HCT116 (cell line): ENCODE measurements at regions not wholly inside any gene's neighbourhood (a gene's known extent, or its start where the extent isn't known, plus 50 kb on each side); places are given as distances from the start of the nearest gene placed in this dataset.

ENCODE experiments used
- ATAC-seq: fragments of 200-7000 bp; cut with Tn5 transposase; 2 replicates; pipeline ENCODE4 v1.9.1; 2020; ENCODE audit warnings: mild to moderate bottlenecking, moderate library complexity
- BruUV-seq: library from RNA; stranded (reverse); fragments of 400-500 nt; replicated peaks from 2 replicates; lab custom pipeline; 2021; lab: Mats Ljungman, UMichigan
- CTCF ChIA-PET: fragments of 300-600 bp; sonication (Branson Sonifier 250); formaldehyde crosslinking; loops from one replicate; lab custom pipeline; 2021; ENCODE audit warnings: antibody characterized with exemption; lab: Charles Lee
- POLR2A ChIA-PET: fragments of 300-600, 350-600 bp; sonication (Branson Sonifier 250); formaldehyde crosslinking; loops from one replicate; lab custom pipeline; 2021; ENCODE audit warnings: antibody characterized with exemption; lab: Charles Lee
- RAD21 ChIA-PET, 2 experiments: fragments of 300-600 bp; sonication (Branson Sonifier 250); formaldehyde crosslinking; loops; one replicate each; lab custom pipeline; 2023; ENCODE audit warnings: low total read pairs in 2 of 2; ENCODE audit not compliant: uncharacterized antibody in 2 of 2, unreplicated experiment in 2 of 2, low non-redundant PET in 1 of 2; lab: Charles Lee
- DNase-seq: peaks from one replicate; pipeline ENCODE4 v3.0.0-alpha.2; 2010; ENCODE audit warnings: low read depth, low spot score
- H2AFZ ChIP-seq: fragments of 200-600 bp; shearing (Covaris generic), sonication (generic); 2 replicates; pipeline ENCODE4 v1.6.1; 2017; ENCODE audit warnings: low read depth, mixed run types, mixed read lengths, antibody characterized with exemption, low read length; ENCODE audit not compliant: poor library complexity, severe bottlenecking
- H3K27ac ChIP-seq: 2 replicates; pipeline ENCODE4 v1.5.1; 2012; ENCODE audit warnings: low read depth, low read length
- H3K27me3 ChIP-seq: fragments of 200-600 bp; sonication (generic); 2 replicates; pipeline ENCODE4 v1.6.1; 2016; ENCODE audit warnings: mixed run types, low read length, mixed read lengths; ENCODE audit not compliant: insufficient read depth
- H3K36me3 ChIP-seq, 2 experiments: fragments of 200-500 bp in 1 of 2; fragments of 200-600 bp in 1 of 2; sonication (Bioruptor generic) in 1 of 2; sonication (generic) in 1 of 2; 2 replicates each; pipeline versions ENCODE4 v1.5.1 to v1.6.1; 2014 to 2016; ENCODE audit warnings: low read length in 2 of 2, inconsistent platforms in 1 of 2, mixed read lengths in 1 of 2, mixed run types in 1 of 2; ENCODE audit not compliant: insufficient read depth in 2 of 2, control insufficient read depth in 1 of 2
- H3K4me1 ChIP-seq, 2 experiments: fragments of 200-600 bp in 1 of 2; sonication (generic) in 1 of 2; 2 replicates each; pipeline versions ENCODE4 v1.5.1 to v1.6.1; 2012 to 2017; ENCODE audit warnings: low read length in 2 of 2, inconsistent platforms in 1 of 2, mild to moderate bottlenecking in 1 of 2, mixed read lengths in 1 of 2, mixed run types in 1 of 2, moderate library complexity in 1 of 2; ENCODE audit not compliant: insufficient read depth in 2 of 2, control insufficient read depth in 1 of 2
- H3K4me2 ChIP-seq: fragments of 200-600 bp; sonication (generic); 2 replicates; pipeline ENCODE4 v1.6.1; 2017; ENCODE audit warnings: mixed run types, low read length, mixed read lengths
- H3K4me3 ChIP-seq, 2 experiments: fragments of 200-600 bp in 1 of 2; sonication (generic) in 1 of 2; replicated peaks in 1 of 2; 2 replicates each; pipeline ENCODE4 v1.5.1; 2011 to 2016; ENCODE audit warnings: low read length in 2 of 2, control low read depth in 1 of 2, low read depth in 1 of 2, mild to moderate bottlenecking in 1 of 2, mixed read lengths in 1 of 2, mixed run types in 1 of 2
- H3K79me2 ChIP-seq: fragments of 200-600 bp; sonication (generic); 2 replicates; pipeline ENCODE4 v1.6.1; 2017; ENCODE audit warnings: mild to moderate bottlenecking, mixed run types, low read length, moderate library complexity, mixed read lengths; ENCODE audit not compliant: insufficient read depth
- H3K9ac ChIP-seq: fragments of 200-600 bp; sonication (generic); 2 replicates; pipeline ENCODE4 v1.6.1; 2016; ENCODE audit warnings: low read length, mixed read lengths
- H3K9me2 ChIP-seq: fragments of 200-600 bp; sonication (generic), shearing (Covaris generic); 2 replicates; pipeline ENCODE4 v1.6.1; 2017; ENCODE audit warnings: mixed run types, mild to moderate bottlenecking, moderate library complexity; ENCODE audit not compliant: insufficient read depth
- H3K9me3 ChIP-seq, 2 experiments: fragments of 200-500 bp in 1 of 2; fragments of 200-600 bp in 1 of 2; sonication (Bioruptor generic) in 1 of 2; sonication (generic) in 1 of 2; 2 replicates each; pipeline ENCODE4 v1.6.1; 2014 to 2017; ENCODE audit warnings: low read length in 2 of 2, mixed read lengths in 2 of 2, inconsistent platforms in 1 of 2, low read depth in 1 of 2, mild to moderate bottlenecking in 1 of 2, mixed run types in 1 of 2, moderate library complexity in 1 of 2; ENCODE audit not compliant: control insufficient read depth in 1 of 2, insufficient read depth in 1 of 2
- H4K20me1 ChIP-seq: fragments of 200-600 bp; sonication (generic), shearing (Covaris generic); 2 replicates; pipeline ENCODE4 v1.6.1; 2017; ENCODE audit warnings: mixed run types, mild to moderate bottlenecking, moderate library complexity; ENCODE audit not compliant: insufficient read depth
- CTCF ChIP-seq, 3 experiments: fragments of 200-600 bp in 1 of 3; sonication (generic) in 1 of 3; IDR thresholded peaks in 2 of 3; conservative IDR thresholded peaks in 1 of 3; 2 replicates each; pipeline ENCODE4 v1.5.1; 2012 to 2017; ENCODE audit warnings: low read depth in 2 of 3, low read length in 2 of 3, antibody characterized with exemption in 1 of 3, borderline replicate concordance in 1 of 3, control low read depth in 1 of 3, mild to moderate bottlenecking in 1 of 3, mixed read lengths in 1 of 3, mixed run types in 1 of 3, moderate library complexity in 1 of 3; ENCODE audit not compliant: insufficient read depth in 1 of 3
- EZH2 ChIP-seq: fragments of 200-600 bp; sonication (generic); IDR thresholded peaks from 2 replicates; pipeline ENCODE4 v1.6.1; 2017; ENCODE audit warnings: antibody characterized with exemption, mixed run types
- EZH2phosphoT487 ChIP-seq: fragments of 200-600 bp; IDR thresholded peaks from 2 replicates; pipeline ENCODE4 v1.6.1; 2018; ENCODE audit warnings: antibody characterized with exemption, borderline replicate concordance
- intact Hi-C: fragments of 100-400 bp; cut with micrococcal nuclease; formaldehyde crosslinking; loops from 2 replicates; pipeline ENCODE4 v1.10.0; 2022

- TF ChIP-seq CTCF (IDR thresholded peaks at IDR 0.05 in 2 of 3, conservative IDR thresholded peaks at IDR 0.05 in 1 of 3; ENCODE audit: borderline replicate concordance in 1 of 3, insufficient read depth in 1 of 3, low read depth in 2 of 3, low read length in 2 of 3): no peak
Observed at GRCh38 chr5:171622010-171622409, 163.6 kb upstream of the SMIM23 start (continued).

GRCh38 chr5:171623107-171623506 lies 162.5 kb upstream of the SMIM23 start:
- POLR2A ChIA-PET: no interaction called here
- BruUV-seq: no TSS peak
- no peak overlapping the region for H3K4me3 ChIP-seq
- no peaks in the 10 kb centered on the region for H3K9me2 ChIP-seq
- H3K9ac ChIP-seq: no peak overlapping the region
- no peaks in the 10 kb centered on the region for H3K4me1 ChIP-seq
- no peaks in the 10 kb centered on the region for H3K79me2 ChIP-seq
- no peaks in the 10 kb centered on the region for H4K20me1 ChIP-seq
- no peak for DNase-seq
- no peak for TF ChIP-seq CTCF (IDR thresholded peaks at IDR 0.05 in 2 of 3, conservative IDR thresholded peaks at IDR 0.05 in 1 of 3; ENCODE audit: borderline replicate concordance in 1 of 3, insufficient read depth in 1 of 3, low read depth in 2 of 3, low read length in 2 of 3)
- TF ChIP-seq EZH2: no peak
- no peak for TF ChIP-seq EZH2phosphoT487
- H3K27me3 ChIP-seq: peaks cover 27% of the 10 kb centered on the region
- no peak for ATAC-seq
- RAD21 ChIA-PET: no interaction called here
- no peaks in the 10 kb centered on the region for H3K9me3 ChIP-seq
- intact Hi-C loops: no loop called here
- H3K36me3 ChIP-seq: no peaks in the 10 kb centered on the region
- H2AFZ ChIP-seq: no peak overlapping the region
- H3K4me2 ChIP-seq: no peak overlapping the region
- H3K27ac ChIP-seq: no peak overlapping the region
- CTCF ChIA-PET: no interaction called here
